A549 (cell line): ENCODE measurements at regions not wholly inside any gene's neighbourhood (a gene's known extent, or its start where the extent isn't known, plus 50 kb on each side); places are given as distances from the start of the nearest gene placed in this dataset.
"Not testable (repeated sequence)": the region's sequence is repeated elsewhere in the genome, so short reads cannot be mapped to it uniquely, and the experiment has no call there.

Experiments
- ATAC-seq, 2 experiments: fragments of 200-7000 bp in 1 of 2; fragments of >200 bp in 1 of 2; cut with Nextera tagmentation in 1 of 2; cut with Tn5 transposase in 1 of 2; 3 replicates each; pipeline versions ENCODE4 v1.8.0 to v1.9.1; 2018 to 2020; ENCODE audit warnings: mild to moderate bottlenecking in 1 of 2, moderate library complexity in 1 of 2
- CTCF ChIA-PET: fragments of 300-600 bp; sonication (Branson Sonifier 250); formaldehyde crosslinking; extraction: SDS; loops from one replicate; lab custom pipeline; 2021; ENCODE audit warnings: antibody characterized with exemption, inconsistent platforms; lab: Yijun Ruan, JAX
- POLR2A ChIA-PET: fragments of 350-600 bp; formaldehyde crosslinking; extraction: SDS; loops from one replicate; lab custom pipeline; 2021; ENCODE audit warnings: antibody characterized with exemption, inconsistent platforms; lab: Yijun Ruan, JAX
- DNase-seq, 2 experiments: peaks; one replicate each; pipeline versions ENCODE4 v3.0.0 to v3.0.0-alpha.2; 2011 to 2016; ENCODE audit warnings: low read depth in 1 of 2, low spot score in 1 of 2
- FAIRE-seq: peaks from 2 replicates; lab custom pipeline; 2011; peaks lifted over from hg19 to GRCh38; lab: Jason Lieb, UNC
- H3K27ac ChIP-seq, 2 experiments: fragments of >200 bp; sonication (Bioruptor Twin); formaldehyde crosslinking; 3 replicates each; pipeline ENCODE4 v1.5.1; 2016 to 2017
- H3K4me1 ChIP-seq: fragments of >200 bp; sonication (Bioruptor Twin); formaldehyde crosslinking; 3 replicates; pipeline ENCODE4 v1.6.1; 2016
- H3K4me2 ChIP-seq: fragments of >200 bp; sonication (Bioruptor Twin); formaldehyde crosslinking; 3 replicates; pipeline ENCODE4 v1.6.1; 2016
- H3K4me3 ChIP-seq: fragments of >200 bp; sonication (Bioruptor Twin); formaldehyde crosslinking; 3 replicates; pipeline ENCODE4 v1.5.1; 2016
- H3K9me3 ChIP-seq: fragments of >200 bp; sonication (Bioruptor Twin); formaldehyde crosslinking; 3 replicates; pipeline ENCODE4 v1.6.1; 2016
- ATOH8 ChIP-seq: fragments of 250-450 bp; sonication (Bioruptor Pico); IDR thresholded peaks from 2 replicates; pipeline ENCODE4 v1.5.0; 2020; ENCODE audit warnings: low read depth, mild to moderate bottlenecking, moderate library complexity
- ESRRA ChIP-seq: fragments of 150-350 bp; IDR thresholded peaks from 2 replicates; pipeline ENCODE4 v1.6.1; 2014; ENCODE audit warnings: mild to moderate bottlenecking, low read length, borderline replicate concordance
- NR3C1 ChIP-seq: fragments of >200 bp; sonication (Bioruptor Twin); formaldehyde crosslinking; IDR thresholded peaks from 3 replicates; pipeline ENCODE4 v1.6.1; 2017
- RARB ChIP-seq: fragments of 250-450 bp; sonication (Bioruptor Pico); IDR thresholded peaks from 2 replicates; pipeline ENCODE4 v1.8.0; 2021; ENCODE audit warnings: mild to moderate bottlenecking, moderate library complexity
- WGBS: methylation state at CpG from one replicate; pipeline ENCODE4 v1.1.6; 2017; ENCODE audit errors: missing lambda C conversion rate; 5-methylcytosine and 5-hydroxymethylcytosine counted together

DNA sequence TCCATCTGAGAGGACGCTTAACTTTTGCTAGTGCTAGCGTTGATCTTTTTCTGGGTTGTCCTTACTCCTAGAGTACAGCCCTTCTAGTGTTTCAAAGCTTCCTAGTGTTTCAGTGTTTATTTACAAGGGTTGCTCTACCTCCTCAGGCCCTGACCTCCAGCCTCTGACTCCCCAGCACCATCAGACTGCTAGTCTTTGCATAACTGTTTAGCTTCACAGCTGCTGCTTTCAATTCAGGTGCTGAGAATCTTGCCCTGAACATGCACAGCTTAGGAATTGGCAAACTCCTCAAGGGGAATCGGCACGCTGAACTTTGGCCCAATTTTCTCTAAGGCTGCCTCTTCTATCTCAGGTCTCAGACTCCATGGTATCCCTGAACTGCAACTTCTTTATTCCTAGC lies 52.9 kb downstream of the OR52B4 start:
- CTCF ChIA-PET, POLR2A ChIA-PET: not testable (repeated sequence)
- WGBS = 13% methylated on average over 3 of the region's 4 CpGs

DNA sequence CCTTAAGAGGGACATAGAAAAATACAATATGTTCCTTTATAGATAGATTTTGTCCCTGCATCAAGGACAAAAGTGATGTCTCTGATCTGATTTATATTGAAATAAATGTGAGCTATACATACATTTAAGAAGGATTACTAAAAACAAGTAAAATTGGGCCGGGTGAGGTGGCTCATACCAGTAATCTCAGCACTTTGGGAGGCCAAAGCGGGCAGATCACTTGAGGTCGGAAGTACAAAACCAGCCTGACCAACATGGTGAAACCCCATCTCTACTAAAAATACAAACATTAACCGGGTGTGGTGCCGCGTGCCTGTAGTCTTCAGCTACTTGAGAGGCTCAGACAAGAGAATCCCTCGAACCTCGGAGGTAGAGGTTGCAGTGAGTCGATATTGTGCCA lies 91.0 kb downstream of the OR52B4 start:
- POLR2A ChIA-PET, H3K4me3 ChIP-seq, CTCF ChIA-PET, H3K4me1 ChIP-seq, H3K27ac ChIP-seq, H3K4me2 ChIP-seq, FAIRE-seq, H3K9me3 ChIP-seq, DNase-seq, ATAC-seq: not testable (repeated sequence)
- WGBS = 20% methylated on average over 9 of the region's 9 CpGs

More for the DNA sequence above, 52.9 kb downstream of the OR52B4 start:
- ATAC-seq = peak in 1 of 2 experiments; percentile 30; a peak in 1 of 6 replicates
- not testable (repeated sequence) for H3K4me3 ChIP-seq, FAIRE-seq, H3K4me1 ChIP-seq, H3K4me2 ChIP-seq, H3K9me3 ChIP-seq, H3K27ac ChIP-seq, DNase-seq

GRCh38 chr11:4251085-4251484 lies 117.1 kb downstream of the OR52B4 start:
- H3K4me3 ChIP-seq, POLR2A ChIA-PET, H3K4me2 ChIP-seq, CTCF ChIA-PET, H3K4me1 ChIP-seq, H3K9me3 ChIP-seq, H3K27ac ChIP-seq, FAIRE-seq, ATAC-seq, DNase-seq: not testable (repeated sequence)
- 20% methylated on average over 1 of the region's 3 CpGs for WGBS

DNA sequence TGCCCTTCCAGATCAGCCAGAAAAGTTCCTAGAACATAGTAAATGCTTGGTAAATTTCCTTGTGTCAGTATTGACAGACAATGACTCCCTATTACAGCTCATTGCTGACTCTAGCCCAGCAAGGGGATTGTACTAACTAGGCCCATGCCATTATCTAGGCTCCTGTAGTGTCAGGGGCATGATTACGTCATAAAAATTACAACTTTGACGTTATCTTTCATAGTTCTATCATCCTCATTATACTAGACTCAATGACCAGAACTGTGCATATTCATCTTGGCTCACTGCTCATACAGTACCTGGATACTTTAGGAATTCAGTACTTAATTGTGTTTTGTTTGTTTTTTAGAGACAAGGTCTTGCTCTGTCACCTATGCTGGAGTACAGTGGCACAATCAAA lies 118.7 kb downstream of the OR52B4 start:
- ATAC-seq, H3K27ac ChIP-seq, H3K9me3 ChIP-seq, H3K4me3 ChIP-seq, DNase-seq, FAIRE-seq, POLR2A ChIA-PET, H3K4me2 ChIP-seq, H3K4me1 ChIP-seq: not testable (repeated sequence)
- CTCF ChIA-PET = interaction anchor here (0.6 kb wide), 1 partner anchor 49 kb away, joined by 3 read pairs; no protein-coding TSS in a partner anchor
- WGBS = 13% methylated on average over 2 of the region's 2 CpGs

DNA sequence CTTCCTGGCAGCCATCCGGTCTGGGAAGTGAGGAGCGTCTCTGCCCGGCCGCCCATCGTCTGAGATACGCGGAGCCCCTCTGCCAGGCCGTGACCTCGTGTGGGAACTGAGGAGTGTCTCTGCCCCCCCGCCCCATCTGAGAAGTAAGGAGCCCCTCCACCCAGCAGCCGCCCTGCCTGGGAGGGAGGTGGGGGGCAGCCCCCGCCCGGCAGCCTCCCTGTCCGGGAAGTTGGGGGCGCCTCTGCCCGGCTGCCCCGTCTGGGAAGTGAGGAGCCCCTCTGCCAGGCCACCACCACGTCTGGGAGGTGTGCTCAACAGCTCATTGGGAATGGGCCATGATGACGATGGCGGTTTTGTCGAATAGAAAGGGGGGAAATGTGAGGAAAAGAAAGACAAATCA lies 130.4 kb downstream of the OR52B4 start:
- H3K27ac ChIP-seq, FAIRE-seq, ATAC-seq, H3K9me3 ChIP-seq, H3K4me1 ChIP-seq, CTCF ChIA-PET, POLR2A ChIA-PET, H3K4me2 ChIP-seq, H3K4me3 ChIP-seq, DNase-seq: not testable (repeated sequence)
- 43% methylated on average over 9 of the region's 21 CpGs for WGBS

GRCh38 chr11:4218857-4219256 lies 124.3 kb downstream of the RRM1 start:
- H3K4me1 ChIP-seq, H3K4me2 ChIP-seq, FAIRE-seq, CTCF ChIA-PET, H3K9me3 ChIP-seq, H3K27ac ChIP-seq, H3K4me3 ChIP-seq, ATAC-seq, DNase-seq, POLR2A ChIA-PET: not testable (repeated sequence)
- WGBS = 62% methylated on average over 4 of the region's 4 CpGs

GRCh38 chr11:4213746-4214145 lies 119.1 kb downstream of the RRM1 start:
- 48% methylated on average over 5 of the region's 5 CpGs for WGBS
- CTCF ChIA-PET = interaction anchor here (1.4 kb wide), 1 partner anchor 27 kb away, joined by 5 read pairs; no protein-coding TSS in a partner anchor
- no peaks in the 10 kb centered on the region for H3K9me3 ChIP-seq
- DNase-seq (no peak), ATAC-seq (no peak), FAIRE-seq (no peak)
- TF ChIP-seq ATOH8 (CRISPR knock-in tag) (no peak), ESRRA (no peak), RARB (no peak), NR3C1 (no peak)
- H3K4me2 ChIP-seq = no peak overlapping the region
- POLR2A ChIA-PET = no interaction called here
- no peaks in the 10 kb centered on the region for H3K4me1 ChIP-seq
- no peak overlapping the region for H3K4me3 ChIP-seq
- no peak overlapping the region for H3K27ac ChIP-seq
